ENCODE measurements at regions not wholly inside any gene's neighbourhood (a gene's known extent, or its start where the extent isn't known, plus 50 kb on each side); places are given as distances from the start of the nearest gene placed in this dataset.
A peak's percentile ranks its signal among the peaks of the same experiment; 100 is the strongest.

DNA sequence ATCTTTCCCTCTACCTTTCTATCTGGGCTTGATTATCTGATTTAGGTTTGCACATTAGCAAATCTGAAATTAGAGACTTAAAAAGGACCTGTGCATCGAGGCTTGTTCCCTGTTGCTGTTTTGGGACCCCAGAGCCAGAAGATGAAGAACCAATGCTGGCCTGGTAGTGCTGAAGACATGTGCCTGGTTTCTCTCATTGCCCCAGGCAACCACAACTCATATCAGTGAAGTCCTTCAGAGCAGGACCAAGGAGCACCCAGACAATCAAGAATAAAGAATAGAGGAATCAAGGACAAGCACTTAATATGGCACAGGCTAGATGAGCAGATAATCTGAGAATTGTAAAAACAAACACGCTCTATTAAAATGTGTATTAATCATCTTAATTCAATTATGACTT is 362.7 kb downstream of the DMRTA1 start:
- H3K4me1 Mint-ChIP-seq (ENCODE audit: low read depth): no peaks in the 10 kb centered on the region
- TF ChIP-seq, protein P1, sequence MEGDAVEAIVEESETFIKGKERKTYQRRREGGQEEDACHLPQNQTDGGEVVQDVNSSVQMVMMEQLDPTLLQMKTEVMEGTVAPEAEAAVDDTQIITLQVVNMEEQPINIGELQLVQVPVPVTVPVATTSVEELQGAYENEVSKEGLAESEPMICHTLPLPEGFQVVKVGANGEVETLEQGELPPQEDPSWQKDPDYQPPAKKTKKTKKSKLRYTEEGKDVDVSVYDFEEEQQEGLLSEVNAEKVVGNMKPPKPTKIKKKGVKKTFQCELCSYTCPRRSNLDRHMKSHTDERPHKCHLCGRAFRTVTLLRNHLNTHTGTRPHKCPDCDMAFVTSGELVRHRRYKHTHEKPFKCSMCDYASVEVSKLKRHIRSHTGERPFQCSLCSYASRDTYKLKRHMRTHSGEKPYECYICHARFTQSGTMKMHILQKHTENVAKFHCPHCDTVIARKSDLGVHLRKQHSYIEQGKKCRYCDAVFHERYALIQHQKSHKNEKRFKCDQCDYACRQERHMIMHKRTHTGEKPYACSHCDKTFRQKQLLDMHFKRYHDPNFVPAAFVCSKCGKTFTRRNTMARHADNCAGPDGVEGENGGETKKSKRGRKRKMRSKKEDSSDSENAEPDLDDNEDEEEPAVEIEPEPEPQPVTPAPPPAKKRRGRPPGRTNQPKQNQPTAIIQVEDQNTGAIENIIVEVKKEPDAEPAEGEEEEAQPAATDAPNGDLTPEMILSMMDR (IDR thresholded peaks at IDR 0.05): no peak

DNA sequence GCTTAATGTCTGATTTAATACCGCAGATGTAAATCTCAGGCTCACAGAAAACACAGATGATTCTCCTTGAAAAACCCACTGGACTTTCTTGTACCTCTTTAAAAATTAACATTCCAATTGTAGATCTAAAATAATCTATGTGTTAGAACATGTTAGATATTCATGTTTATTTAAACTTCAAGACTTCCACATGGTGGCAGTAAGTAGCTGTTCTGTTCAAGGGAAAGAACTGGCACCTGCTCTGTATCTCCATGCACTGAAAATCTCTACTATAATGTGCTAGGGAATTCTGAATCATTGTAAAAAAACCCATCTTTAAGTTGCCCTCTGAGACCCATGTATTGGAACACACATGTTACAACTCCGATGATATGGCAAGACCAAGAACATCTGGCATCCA is 366.9 kb downstream of the DMRTA1 start:
- peaks cover 10% of the 10 kb centered on the region for H3K4me1 Mint-ChIP-seq (ENCODE audit: low read depth)
- H3K36me3 Mint-ChIP-seq (ENCODE audit: low read depth): no peaks in the 10 kb centered on the region
- no peak overlapping the region for H3K4me3 Mint-ChIP-seq (ENCODE audit: unreplicated experiment)
- H3K27ac Mint-ChIP-seq (ENCODE audit: unreplicated experiment): no peak overlapping the region
- H3K9me3 Mint-ChIP-seq (ENCODE audit: low read depth): no peaks in the 10 kb centered on the region
- TF ChIP-seq, protein P1 (IDR thresholded peaks at IDR 0.05): peak; percentile 77
- no peaks in the 10 kb centered on the region for H3K27me3 Mint-ChIP-seq (ENCODE audit: low read depth)
- no peak for DNase-seq (ENCODE audit: low spot score)

More for the DNA sequence above, 362.7 kb downstream of the DMRTA1 start:
- H3K27ac Mint-ChIP-seq (ENCODE audit: unreplicated experiment): no peak overlapping the region
- no peaks in the 10 kb centered on the region for H3K27me3 Mint-ChIP-seq (ENCODE audit: low read depth)
- H3K9me3 Mint-ChIP-seq (ENCODE audit: low read depth): peaks cover 3% of the 10 kb centered on the region
- no peak for DNase-seq (ENCODE audit: low spot score)
- peaks cover 3% of the 10 kb centered on the region for H3K36me3 Mint-ChIP-seq (ENCODE audit: low read depth)
- H3K4me3 Mint-ChIP-seq (ENCODE audit: unreplicated experiment): no peak overlapping the region

DNA sequence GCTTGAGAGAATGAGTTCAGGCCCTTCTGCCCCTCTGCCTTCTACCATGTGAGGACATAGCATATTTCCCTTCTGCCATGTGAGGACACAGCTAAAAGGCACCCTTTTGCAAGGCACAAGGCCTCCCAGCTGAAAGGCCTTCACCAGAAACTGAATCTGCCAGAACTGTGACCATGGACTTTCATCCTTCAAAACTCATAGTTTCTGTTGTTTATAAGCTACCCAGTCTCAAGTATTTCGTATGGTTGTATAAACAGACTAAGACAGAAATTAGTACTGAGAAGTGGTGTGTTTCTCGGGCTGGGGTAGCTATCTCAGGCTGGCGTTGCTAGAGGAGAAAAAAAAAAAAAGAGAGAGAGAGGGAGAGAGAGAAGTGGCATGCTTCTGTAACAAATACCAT is 368.6 kb downstream of the DMRTA1 start:
- H3K27ac Mint-ChIP-seq (ENCODE audit: unreplicated experiment): no peak overlapping the region
- H3K27me3 Mint-ChIP-seq (ENCODE audit: low read depth): no peaks in the 10 kb centered on the region
- peaks cover 10% of the 10 kb centered on the region for H3K4me1 Mint-ChIP-seq (ENCODE audit: low read depth)
- no peak overlapping the region for H3K4me3 Mint-ChIP-seq (ENCODE audit: unreplicated experiment)
- TF ChIP-seq, protein P1 (IDR thresholded peaks at IDR 0.05): no peak
- DNase-seq (ENCODE audit: low spot score): no peak
- H3K36me3 Mint-ChIP-seq (ENCODE audit: low read depth): no peaks in the 10 kb centered on the region
- H3K9me3 Mint-ChIP-seq (ENCODE audit: low read depth): no peaks in the 10 kb centered on the region

DNA sequence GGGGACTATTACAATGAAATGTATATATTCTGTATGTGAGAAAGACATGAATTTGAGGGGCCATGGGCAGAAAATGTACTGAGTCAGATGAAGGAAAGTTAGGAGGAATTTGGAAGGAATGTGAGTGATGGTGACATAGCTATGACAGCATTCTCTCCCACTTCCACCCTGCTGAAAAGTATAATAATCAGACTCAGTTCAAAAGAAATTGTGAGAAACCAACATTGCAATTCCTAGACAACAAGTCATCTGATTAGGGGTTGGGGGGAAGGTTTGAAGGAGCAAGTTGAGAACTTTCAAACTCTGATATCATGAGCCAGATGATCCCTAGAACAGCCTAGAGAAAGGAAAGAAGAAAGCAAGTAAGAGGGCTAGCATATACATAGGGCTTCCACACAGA is 370.6 kb downstream of the DMRTA1 start:
- DNase-seq (ENCODE audit: low spot score): no peak
- peaks cover 10% of the 10 kb centered on the region for H3K4me1 Mint-ChIP-seq (ENCODE audit: low read depth)
- TF ChIP-seq, protein P1 (IDR thresholded peaks at IDR 0.05): no peak
- no peak overlapping the region for H3K4me3 Mint-ChIP-seq (ENCODE audit: unreplicated experiment)
- H3K27me3 Mint-ChIP-seq (ENCODE audit: low read depth): no peaks in the 10 kb centered on the region
- H3K36me3 Mint-ChIP-seq (ENCODE audit: low read depth): peaks cover 2% of the 10 kb centered on the region
- H3K27ac Mint-ChIP-seq (ENCODE audit: unreplicated experiment): peak overlapping the region; percentile 28
- no peaks in the 10 kb centered on the region for H3K9me3 Mint-ChIP-seq (ENCODE audit: low read depth)

GRCh38 chr9:22829236-22829635 is 382.6 kb downstream of the DMRTA1 start:
- Mint-ChIP-seq H3K9me3 (ENCODE audit: low read depth) (peaks cover 15% of the 10 kb centered on the region), H3K4me1 (ENCODE audit: low read depth) (no peaks in the 10 kb centered on the region), H3K4me3 (ENCODE audit: unreplicated experiment) (no peak overlapping the region), H3K36me3 (ENCODE audit: low read depth) (peaks cover 1% of the 10 kb centered on the region), H3K27ac (ENCODE audit: unreplicated experiment) (no peak overlapping the region), H3K27me3 (ENCODE audit: low read depth) (no peaks in the 10 kb centered on the region)
- DNase-seq (ENCODE audit: low spot score): no peak
- TF ChIP-seq, protein P1 (IDR thresholded peaks at IDR 0.05): no peak
